ENCODE measurements at regions not wholly inside any gene's neighbourhood (a gene's known extent, or its start where the extent isn't known, plus 50 kb on each side); places are given as distances from the start of the nearest gene placed in this dataset.

DNA sequence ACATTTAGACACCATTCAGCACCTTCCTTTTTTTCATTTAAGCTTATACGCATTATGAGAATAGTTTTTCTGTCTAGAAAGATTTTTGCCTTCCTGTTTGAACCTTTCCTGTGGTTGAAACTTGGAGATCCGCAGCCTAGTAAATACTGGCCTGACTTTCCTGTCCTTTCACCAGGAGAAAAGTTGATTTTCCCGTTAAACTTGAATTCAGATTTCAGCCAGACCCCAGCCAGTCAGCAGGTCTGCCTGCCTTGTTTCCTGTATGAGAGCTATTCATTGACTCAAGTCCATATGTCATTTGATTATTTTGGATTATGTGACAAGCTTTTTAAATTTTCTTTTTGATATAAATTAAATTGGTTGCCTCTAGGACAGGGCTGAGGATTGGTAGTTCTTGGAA, 71.5 kb downstream of the EVX1 start:
- TF ChIP-seq, protein P1, sequence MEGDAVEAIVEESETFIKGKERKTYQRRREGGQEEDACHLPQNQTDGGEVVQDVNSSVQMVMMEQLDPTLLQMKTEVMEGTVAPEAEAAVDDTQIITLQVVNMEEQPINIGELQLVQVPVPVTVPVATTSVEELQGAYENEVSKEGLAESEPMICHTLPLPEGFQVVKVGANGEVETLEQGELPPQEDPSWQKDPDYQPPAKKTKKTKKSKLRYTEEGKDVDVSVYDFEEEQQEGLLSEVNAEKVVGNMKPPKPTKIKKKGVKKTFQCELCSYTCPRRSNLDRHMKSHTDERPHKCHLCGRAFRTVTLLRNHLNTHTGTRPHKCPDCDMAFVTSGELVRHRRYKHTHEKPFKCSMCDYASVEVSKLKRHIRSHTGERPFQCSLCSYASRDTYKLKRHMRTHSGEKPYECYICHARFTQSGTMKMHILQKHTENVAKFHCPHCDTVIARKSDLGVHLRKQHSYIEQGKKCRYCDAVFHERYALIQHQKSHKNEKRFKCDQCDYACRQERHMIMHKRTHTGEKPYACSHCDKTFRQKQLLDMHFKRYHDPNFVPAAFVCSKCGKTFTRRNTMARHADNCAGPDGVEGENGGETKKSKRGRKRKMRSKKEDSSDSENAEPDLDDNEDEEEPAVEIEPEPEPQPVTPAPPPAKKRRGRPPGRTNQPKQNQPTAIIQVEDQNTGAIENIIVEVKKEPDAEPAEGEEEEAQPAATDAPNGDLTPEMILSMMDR (conservative IDR thresholded peaks at IDR 0.05 in 1 of 2, IDR thresholded peaks at IDR 0.05 in 1 of 2; ENCODE audit: extremely low read depth in 1 of 2, insufficient read depth in 1 of 2, low read depth in 1 of 2, low read length in 2 of 2): no peak
- TF ChIP-seq EZH2 (IDR thresholded peaks at IDR 0.05; ENCODE audit: borderline replicate concordance, low read length): no peak
